GM23338 (cell line): ENCODE measurements at regions not wholly inside any gene's neighbourhood (a gene's known extent, or its start where the extent isn't known, plus 50 kb on each side); places are given as distances from the start of the nearest gene placed in this dataset.

Experiments used
- ATAC-seq: fragments of 200-7000 bp; cut with Tn5 transposase; 3 replicates; pipeline ENCODE4 v1.9.1; 2020
- DNase-seq: peaks from one replicate; pipeline ENCODE4 v3.0.0-alpha.2; 2015; ENCODE audit warnings: low spot score
- H2AFZ ChIP-seq: fragments of 200-600 bp; sonication (generic); 2 replicates; pipeline ENCODE4 v1.8.0; 2016; ENCODE audit warnings: antibody characterized with exemption, mild to moderate bottlenecking, moderate library complexity
- H3F3A ChIP-seq: fragments of 200-600 bp; sonication (generic); replicated peaks from 2 replicates; pipeline ENCODE4 v1.8.0; 2017; ENCODE audit warnings: antibody characterized with exemption, mixed run types, low read depth
- H3K27ac ChIP-seq: fragments of 200-600 bp; sonication (generic); 2 replicates; pipeline ENCODE4 v1.6.1; 2016; ENCODE audit warnings: low read depth
- H3K27me3 ChIP-seq: fragments of 200-600 bp; sonication (generic); 2 replicates; pipeline ENCODE4 v1.8.0; 2016; ENCODE audit warnings: mild to moderate bottlenecking, mixed run types, moderate library complexity; ENCODE audit not compliant: insufficient read depth
- H3K36me3 ChIP-seq: fragments of 200-600 bp; sonication (generic); 2 replicates; pipeline ENCODE4 v1.8.0; 2016; ENCODE audit warnings: mild to moderate bottlenecking; ENCODE audit not compliant: insufficient read depth
- H3K4me1 ChIP-seq: fragments of 200-600 bp; sonication (generic); 2 replicates; pipeline ENCODE4 v1.8.0; 2016; ENCODE audit warnings: mild to moderate bottlenecking, moderate library complexity; ENCODE audit not compliant: insufficient read depth
- H3K4me2 ChIP-seq: fragments of 200-600 bp; sonication (generic); 2 replicates; pipeline ENCODE4 v1.7.1; 2017; ENCODE audit warnings: mixed run types
- H3K4me3 ChIP-seq: fragments of 200-600 bp; sonication (generic); 2 replicates; pipeline ENCODE4 v1.6.1; 2016; ENCODE audit warnings: mixed run types
- H3K79me2 ChIP-seq: fragments of 200-600 bp; sonication (generic); replicated peaks from 2 replicates; pipeline ENCODE4 v1.8.0; 2017; ENCODE audit warnings: mild to moderate bottlenecking; ENCODE audit not compliant: insufficient read depth
- H3K9me2 ChIP-seq: fragments of 200-600 bp; sonication (generic); 2 replicates; pipeline ENCODE4 v1.8.0; 2017; ENCODE audit not compliant: insufficient read depth
- H4K20me1 ChIP-seq: fragments of 200-600 bp; sonication (generic); replicated peaks from 2 replicates; pipeline ENCODE4 v1.8.0; 2017; ENCODE audit warnings: mild to moderate bottlenecking; ENCODE audit not compliant: insufficient read depth
- H3K27ac Mint-ChIP-seq: 2 replicates; pipeline ENCODE4 v1.8.0; 2020; ENCODE audit warnings: inconsistent platforms, mild to moderate bottlenecking, moderate library complexity, mixed read lengths
- H3K27me3 Mint-ChIP-seq: 3 replicates; pipeline ENCODE4 v1.8.0; 2022; ENCODE audit warnings: low read depth, mild to moderate bottlenecking, moderate library complexity, mixed read lengths, inconsistent platforms; ENCODE audit not compliant: insufficient read depth, poor library complexity
- H3K36me3 Mint-ChIP-seq: 3 replicates; pipeline ENCODE4 v1.8.0; 2021; ENCODE audit warnings: low read depth, mild to moderate bottlenecking, inconsistent platforms, moderate library complexity, mixed read lengths
- H3K4me1 Mint-ChIP-seq: 3 replicates; pipeline ENCODE4 v1.8.0; 2020; ENCODE audit warnings: mild to moderate bottlenecking, inconsistent platforms, mixed read lengths
- H3K4me3 Mint-ChIP-seq: 3 replicates; pipeline ENCODE4 v1.8.0; 2021; ENCODE audit warnings: moderate library complexity, mild to moderate bottlenecking, inconsistent platforms, mixed read lengths
- H3K9me3 Mint-ChIP-seq: 3 replicates; pipeline ENCODE4 v1.8.0; 2020; ENCODE audit warnings: moderate library complexity, mild to moderate bottlenecking, inconsistent platforms, mixed read lengths
- CREB1 ChIP-seq: fragments of 250-450 bp; sonication (Bioruptor Pico); IDR thresholded peaks from 2 replicates; pipeline ENCODE4 v1.5.0; 2020; ENCODE audit warnings: low read depth, mild to moderate bottlenecking, moderate library complexity
- CTCF ChIP-seq, 2 experiments: fragments of 200-600 bp in 1 of 2; sonication (generic) in 1 of 2; conservative IDR thresholded peaks; 2 replicates each; pipeline versions ENCODE4 v1.5.1 to v1.6.1; 2016 to 2017; ENCODE audit warnings: antibody characterized with exemption in 2 of 2, low read depth in 2 of 2, mild to moderate bottlenecking in 2 of 2, moderate library complexity in 1 of 2
- ETS1 ChIP-seq: IDR thresholded peaks from 2 replicates; pipeline ENCODE4 v1.6.1; 2016; ENCODE audit warnings: antibody characterized with exemption
- EZH2 ChIP-seq: fragments of 200-600 bp; sonication (generic); IDR thresholded peaks from one replicate; pipeline ENCODE4 v1.8.0; 2017; ENCODE audit warnings: antibody characterized with exemption, mild to moderate bottlenecking, low read depth; ENCODE audit not compliant: unreplicated experiment
- EZH2phosphoT487 ChIP-seq: fragments of 200-600 bp; sonication (generic); IDR thresholded peaks from one replicate; pipeline ENCODE4 v1.8.1; 2018; ENCODE audit warnings: antibody characterized with exemption; ENCODE audit not compliant: unreplicated experiment
- JUNB ChIP-seq: IDR thresholded peaks from one replicate; pipeline ENCODE4 v1.6.1; 2016; ENCODE audit warnings: antibody characterized with exemption; ENCODE audit not compliant: unreplicated experiment
- NANOG ChIP-seq: IDR thresholded peaks from 2 replicates; pipeline ENCODE4 v1.6.1; 2016; ENCODE audit warnings: antibody characterized with exemption, borderline replicate concordance
- POLR2AphosphoS5 ChIP-seq: IDR thresholded peaks from 2 replicates; pipeline ENCODE4 v1.6.1; 2016; ENCODE audit warnings: antibody characterized with exemption, low read depth
- REST ChIP-seq: IDR thresholded peaks from one replicate; pipeline ENCODE4 v1.6.1; 2018; ENCODE audit warnings: antibody characterized with exemption; ENCODE audit not compliant: unreplicated experiment
- STAT1 ChIP-seq: IDR thresholded peaks from one replicate; pipeline ENCODE4 v1.6.1; 2016; ENCODE audit warnings: antibody characterized with exemption; ENCODE audit not compliant: unreplicated experiment
- ZNF114 ChIP-seq: fragments of 250-450 bp; sonication (Bioruptor Pico); IDR thresholded peaks from 2 replicates; pipeline ENCODE4 v1.5.0; 2020; ENCODE audit warnings: mild to moderate bottlenecking, moderate library complexity
- ZNF331 ChIP-seq: fragments of 250-450 bp; sonication (Bioruptor Pico); IDR thresholded peaks from 2 replicates; pipeline ENCODE4 v1.5.0; 2020; ENCODE audit warnings: low read depth, mild to moderate bottlenecking, moderate library complexity
- ZNF462 ChIP-seq: fragments of 250-450 bp; sonication (Bioruptor Pico); IDR thresholded peaks from 2 replicates; pipeline ENCODE4 v1.5.0; 2020; ENCODE audit warnings: mild to moderate bottlenecking, moderate library complexity

GRCh38 chr12:38158428-38159091 lies 158.0 kb upstream of the ALG10B start:
- Histone ChIP-seq H3K4me3 (no peak overlapping the region), H2AFZ (no peak overlapping the region), H4K20me1 (no peaks in the 10 kb centered on the region), H3K4me2 (no peak overlapping the region), H3K4me1 (no peaks in the 10 kb centered on the region), H3K36me3 (no peaks in the 10 kb centered on the region), H3K79me2 (no peaks in the 10 kb centered on the region), H3K27me3 (no peaks in the 10 kb centered on the region), H3K9me2 (no peaks in the 10 kb centered on the region), H3F3A (no peaks in the 10 kb centered on the region), H3K27ac (no peak overlapping the region)
- Mint-ChIP-seq H3K4me1 (no peaks in the 10 kb centered on the region), H3K27ac (no peak overlapping the region), H3K27me3 (peaks cover 8% of the 10 kb centered on the region), H3K4me3 (no peak overlapping the region), H3K36me3 (peaks cover 25% of the 10 kb centered on the region), H3K9me3 (peaks cover 95% of the 10 kb centered on the region)
- DNase-seq = no peak
- TF ChIP-seq NANOG = no peak
- no peak for TF ChIP-seq ETS1
- no peak for TF ChIP-seq CREB1
- TF ChIP-seq CTCF (conservative IDR thresholded peaks at IDR 0.05; ENCODE audit: low read depth in 2 of 2) = no peak
- no peak for TF ChIP-seq ZNF462 (CRISPR knock-in tag)
- no peak for TF ChIP-seq STAT1
- no peak for TF ChIP-seq ZNF331
- TF ChIP-seq REST = no peak
- TF ChIP-seq POLR2AphosphoS5 = no peak
- TF ChIP-seq JUNB = no peak
- no peak for TF ChIP-seq EZH2phosphoT487
- TF ChIP-seq EZH2 = no peak
- no peak for TF ChIP-seq ZNF114 (CRISPR knock-in tag)
- ATAC-seq = no peak
